PFSK-1 (cell line): ENCODE measurements at regions not wholly inside any gene's neighbourhood (a gene's known extent, or its start where the extent isn't known, plus 50 kb on each side); places are given as distances from the start of the nearest gene placed in this dataset.

ENCODE experiments used
- POLR2AphosphoS5 ChIP-seq: IDR thresholded peaks from 2 replicates; pipeline ENCODE4 v1.6.1; 2012; ENCODE audit warnings: low read depth, mild to moderate bottlenecking, control low read depth, low read length, moderate library complexity
- SIN3A ChIP-seq: IDR thresholded peaks from 2 replicates; pipeline ENCODE4 v1.6.1; 2012; ENCODE audit warnings: mild to moderate bottlenecking, low read length, moderate library complexity, borderline replicate concordance; ENCODE audit not compliant: insufficient read depth
- TAF1 ChIP-seq: IDR thresholded peaks from 2 replicates; pipeline ENCODE4 v1.6.1; 2012; ENCODE audit warnings: low read length, control low read depth, borderline replicate concordance; ENCODE audit not compliant: insufficient read depth

- TF ChIP-seq SIN3A (no peak), POLR2AphosphoS5 (no peak), TAF1 (no peak)
Measured at GRCh38 chr11:69880041-69880825, 61.0 kb upstream of the FGF3 start.
